ENCODE measurements at regions not wholly inside any gene's neighbourhood (a gene's known extent, or its start where the extent isn't known, plus 50 kb on each side); places are given as distances from the start of the nearest gene placed in this dataset.

DNA sequence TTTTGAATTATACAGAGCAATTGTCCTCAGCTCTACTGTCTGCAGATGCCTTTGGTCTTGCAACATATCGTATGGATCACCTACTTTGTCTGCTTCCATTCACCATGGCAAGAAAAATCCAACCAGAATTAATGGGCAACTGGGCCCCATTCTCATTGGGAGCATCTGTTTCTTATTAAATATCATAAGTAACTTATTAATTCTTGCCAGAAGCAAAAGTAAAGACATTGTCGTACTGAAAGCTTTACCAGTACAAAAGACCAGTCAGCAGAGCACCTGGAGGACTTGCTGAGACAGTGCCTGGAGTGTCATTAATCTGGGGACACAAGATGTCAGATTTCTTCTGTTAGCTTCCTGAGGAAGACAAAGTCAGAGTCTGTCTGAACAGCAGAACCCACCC lies 404.5 kb downstream of the INHBA start:
- no peak for TF ChIP-seq CTCF (IDR thresholded peaks at IDR 0.05)
- no peak for TF ChIP-seq EZH2phosphoT487 (IDR thresholded peaks at IDR 0.05)

Data from neural progenitor cell (in vitro differentiated cells).